ENCODE measurements at regions not wholly inside any gene's neighbourhood (a gene's known extent, or its start where the extent isn't known, plus 50 kb on each side); places are given as distances from the start of the nearest gene placed in this dataset.

GRCh38 chr7:47702080-47702479 is 120.2 kb upstream of the TNS3 start:
- no peak overlapping the region for H3K14ac ChIP-seq (ENCODE audit: insufficient read length)
- H3K23ac ChIP-seq (ENCODE audit: insufficient read length): no peak overlapping the region
- ChIA-PET CTCF (ENCODE audit: partially characterized antibody) (interaction anchor here (1.0 kb wide), 1 partner anchor 19 kb away, joined by 4 read pairs; no protein-coding TSS in a partner anchor), POLR2A (ENCODE audit: partially characterized antibody) (no interaction called here)
- no peak overlapping the region for H3K9ac ChIP-seq (replicated peaks in 1 of 4; ENCODE audit: extremely low read depth in 1 of 4, low read depth in 3 of 4, low read length in 3 of 4)
- H2BK5ac ChIP-seq (ENCODE audit: low read depth, low read length): no peak overlapping the region
- no peaks in the 10 kb centered on the region for H3K4me1 ChIP-seq (replicated peaks in 1 of 4; ENCODE audit: control insufficient read depth in 3 of 4, insufficient read depth in 4 of 4, low read length in 3 of 4)
- H3K79me1 ChIP-seq (ENCODE audit: low read depth, low read length): no peaks in the 10 kb centered on the region
- no peak overlapping the region for H2BK12ac ChIP-seq (ENCODE audit: low read depth, low read length)
- no peak overlapping the region for H3K4ac ChIP-seq (replicated peaks; ENCODE audit: insufficient read length, low read depth, low read length)
- H4K5ac ChIP-seq (ENCODE audit: insufficient read length, low read depth, low read length): no peak overlapping the region
- H2BK15ac ChIP-seq (ENCODE audit: low read length): no peak overlapping the region
- no peak for FAIRE-seq
- H4K91ac ChIP-seq (replicated peaks; ENCODE audit: insufficient read length, low read length): no peak overlapping the region
- H3K79me2 ChIP-seq (ENCODE audit: control insufficient read depth in 1 of 2, insufficient read depth in 2 of 2, low read length in 2 of 2): no peaks in the 10 kb centered on the region
- no peak overlapping the region for H3K56ac ChIP-seq (replicated peaks; ENCODE audit: insufficient read length, low read depth, low read length)
- no peaks in the 10 kb centered on the region for H3K9me3 ChIP-seq (ENCODE audit: insufficient read depth in 2 of 2, low read depth in 1 of 2, low read length in 1 of 2)
- H3K36me3 ChIP-seq (ENCODE audit: control insufficient read depth in 2 of 4, insufficient read depth in 4 of 4, low read length in 3 of 4): no peaks in the 10 kb centered on the region
- H3K23me2 ChIP-seq (ENCODE audit: low read depth, low read length): peaks cover 12% of the 10 kb centered on the region; the same call in 1 of the 2 replicates
- H3K27me3 ChIP-seq (replicated peaks in 1 of 4; ENCODE audit: control insufficient read depth in 3 of 4, extremely low read depth in 1 of 4, insufficient read depth in 3 of 4, low read length in 3 of 4): no peaks in the 10 kb centered on the region
- WGBS, 2 experiments (ENCODE audit: extremely low coverage in 1 of 2, insufficient coverage in 1 of 2, insufficient read length in 1 of 2, insufficient replicate concordance in 2 of 2, low coverage in 1 of 2, low lambda C conversion rate in 2 of 2, missing lambda C conversion rate in 1 of 2): 93% methylated on average over 1 of the region's 1 CpG; no CpG with 5 or more reads in 1 of the 2 experiments
- no peak overlapping the region for H2BK120ac ChIP-seq (replicated peaks; ENCODE audit: low read depth, low read length)
- H4K8ac ChIP-seq (ENCODE audit: extremely low read depth, insufficient read depth, low read length): no peak overlapping the region
- H3K4me2 ChIP-seq (ENCODE audit: insufficient read depth in 1 of 2, low read depth in 2 of 2, low read length in 2 of 2): no peak overlapping the region
- H2BK20ac ChIP-seq (ENCODE audit: low read length): no peak overlapping the region
- H2AK5ac ChIP-seq (ENCODE audit: low read depth, low read length): no peak overlapping the region
- no peak overlapping the region for H3K18ac ChIP-seq (ENCODE audit: extremely low read depth, low read length)
- DNase-seq (ENCODE audit: low read depth in 1 of 2, low spot score in 2 of 2): no peak
- H2AFZ ChIP-seq (ENCODE audit: low read length): no peak overlapping the region
- peaks cover 0 to 9% of the 10 kb centered on the region in 2 experiments for H4K20me1 ChIP-seq (replicated peaks in 1 of 2; ENCODE audit: control insufficient read depth in 1 of 2, insufficient read depth in 2 of 2, low read length in 2 of 2)
- no peak overlapping the region for H3K4me3 ChIP-seq (ENCODE audit: extremely low read depth in 1 of 4, insufficient read depth in 2 of 4, low read depth in 3 of 4, low read length in 4 of 4)
- H3K27ac ChIP-seq (ENCODE audit: low read depth, low read length): no peak overlapping the region
- no peak for TF ChIP-seq TAF1 (IDR thresholded peaks at IDR 0.05; ENCODE audit: low read depth, low read length)
- no peak for TF ChIP-seq CTBP2 (IDR thresholded peaks at IDR 0.05; ENCODE audit: borderline replicate concordance, insufficient read depth, insufficient read length, low read length)
- no peak for TF ChIP-seq RXRA (IDR thresholded peaks at IDR 0.05; ENCODE audit: insufficient read depth, low read depth, low read length)
- no peak for TF ChIP-seq NANOG (IDR thresholded peaks at IDR 0.05; ENCODE audit: insufficient read depth, low read depth, low read length, poor library complexity, severe bottlenecking)
- TF ChIP-seq EZH2 (IDR thresholded peaks at IDR 0.05; ENCODE audit: low read depth, low read length, severe bottlenecking): no peak
- no peak for TF ChIP-seq SP2 (IDR thresholded peaks at IDR 0.05; ENCODE audit: low read length)
- TF ChIP-seq TBP (IDR thresholded peaks at IDR 0.05; ENCODE audit: low read depth, low read length): no peak
- no peak for TF ChIP-seq RAD21 (IDR thresholded peaks at IDR 0.05 in 1 of 2, conservative IDR thresholded peaks at IDR 0.05 in 1 of 2; ENCODE audit: low read depth in 2 of 2, low read length in 2 of 2)
- no peak for TF ChIP-seq RBBP5 (IDR thresholded peaks at IDR 0.05; ENCODE audit: borderline replicate concordance, low read depth, low read length)
- TF ChIP-seq NRF1 (IDR thresholded peaks at IDR 0.05; ENCODE audit: low read depth, low read length): no peak
- TF ChIP-seq MAX (IDR thresholded peaks at IDR 0.05): no peak
- no peak for TF ChIP-seq CHD2 (IDR thresholded peaks at IDR 0.05; ENCODE audit: low read length)
- TF ChIP-seq CBX8 (IDR thresholded peaks at IDR 0.05; ENCODE audit: borderline replicate concordance, low read depth, low read length): no peak
- TF ChIP-seq RNF2 (IDR thresholded peaks at IDR 0.05; ENCODE audit: borderline replicate concordance, low read depth, low read length, missing control alignments, poor library complexity, severe bottlenecking): no peak
